HepG2 (cell line): ENCODE measurements at regions not wholly inside any gene's neighbourhood (a gene's known extent, or its start where the extent isn't known, plus 50 kb on each side); places are given as distances from the start of the nearest gene placed in this dataset.

Experiments used
- ATAC-seq: fragments of 200-7000 bp; cut with Tn5 transposase; 3 replicates; pipeline ENCODE4 v1.9.1; 2020; ENCODE audit warnings: mild to moderate bottlenecking, moderate library complexity
- BruUV-seq: library from RNA; stranded (reverse); fragments of 400-500 nt; replicated peaks from 2 replicates; lab custom pipeline; 2021; lab: Mats Ljungman, UMichigan
- CTCF ChIA-PET: fragments of 300-600 bp; formaldehyde crosslinking; extraction: SDS; loops from one replicate; lab custom pipeline; 2021; ENCODE audit warnings: low total read pairs, inconsistent platforms, low intra/inter-chr PET ratio; lab: Yijun Ruan, JAX
- POLR2A ChIA-PET: fragments of 350-600 bp; sonication (Branson Sonifier 250); formaldehyde crosslinking; loops from one replicate; lab custom pipeline; 2020; ENCODE audit warnings: antibody characterized with exemption, inconsistent platforms; lab: Yijun Ruan, JAX
- DNase-seq: peaks from one replicate; pipeline ENCODE4 v3.0.0-alpha.2; 2015; ENCODE audit warnings: low spot score
- FAIRE-seq: peaks from 3 replicates; lab custom pipeline; 2011; peaks lifted over from hg19 to GRCh38; lab: Jason Lieb, UNC
- H2AFZ ChIP-seq: one replicate; pipeline ENCODE4 v1.6.1; 2011; ENCODE audit warnings: low read length, inconsistent platforms
- H3K27ac ChIP-seq: fragments of 300-600 bp; 3 replicates; pipeline ENCODE4 v1.8.0; 2011; ENCODE audit warnings: mixed run types, mild to moderate bottlenecking, mixed read lengths, low read length, inconsistent platforms; ENCODE audit not compliant: insufficient read depth; ENCODE audit errors: extremely low read length
- H3K27me3 ChIP-seq, 2 experiments: fragments of 200-600 bp in 1 of 2; 2 replicates in 1 of 2; 3 replicates in 1 of 2; pipeline versions ENCODE4 v1.6.0 to v1.8.0; 2011; ENCODE audit warnings: low read length in 2 of 2, mild to moderate bottlenecking in 2 of 2, moderate library complexity in 2 of 2, inconsistent platforms in 1 of 2; ENCODE audit not compliant: insufficient read depth in 2 of 2, control insufficient read depth in 1 of 2
- H3K36me3 ChIP-seq, 2 experiments: fragments of 200-600 bp in 1 of 2; replicated peaks in 1 of 2; 2 replicates in 1 of 2; 3 replicates in 1 of 2; pipeline versions ENCODE4 v1.5.1 to v1.8.0; 2011; ENCODE audit warnings: low read length in 2 of 2, inconsistent platforms in 1 of 2; ENCODE audit not compliant: insufficient read depth in 2 of 2, control insufficient read depth in 1 of 2
- H3K4me1 ChIP-seq: 2 replicates; pipeline ENCODE4 v1.5.1; 2012; ENCODE audit warnings: low read length, inconsistent platforms; ENCODE audit not compliant: insufficient read depth
- H3K4me2 ChIP-seq: 2 replicates; pipeline ENCODE4 v1.6.0; 2011; ENCODE audit warnings: low read depth, low read length, inconsistent platforms
- H3K4me3 ChIP-seq, 3 experiments: fragments of 200-600 bp in 1 of 3; sonication (generic), shearing (Covaris generic) in 1 of 3; replicated peaks in 1 of 3; 2 replicates each; pipeline ENCODE4 v1.5.1; 2011 to 2016; ENCODE audit warnings: low read length in 3 of 3, inconsistent platforms in 2 of 3, low read depth in 2 of 3, mild to moderate bottlenecking in 2 of 3, control low read depth in 1 of 3, mixed read lengths in 1 of 3; ENCODE audit not compliant: insufficient read depth in 1 of 3
- H3K79me2 ChIP-seq: one replicate; pipeline ENCODE4 v1.6.1; 2011; ENCODE audit warnings: low read length, inconsistent platforms; ENCODE audit not compliant: insufficient read depth
- H3K9ac ChIP-seq: 2 replicates; pipeline ENCODE4 v1.6.0; 2011; ENCODE audit warnings: mild to moderate bottlenecking, low read depth, low read length, inconsistent platforms; ENCODE audit not compliant: insufficient read depth
- H3K9me3 ChIP-seq: 2 replicates; pipeline ENCODE4 v1.5.1; 2012; ENCODE audit warnings: mild to moderate bottlenecking, low read length
- H4K20me1 ChIP-seq: 2 replicates; pipeline ENCODE4 v1.6.0; 2011; ENCODE audit warnings: inconsistent platforms, mild to moderate bottlenecking, low read length, moderate library complexity; ENCODE audit not compliant: insufficient read depth
- DZIP1 ChIP-seq: sonication (generic); formaldehyde crosslinking; IDR thresholded peaks from 2 replicates; pipeline ENCODE4 v1.5.0; 2020; ENCODE audit warnings: mild to moderate bottlenecking, missing genetic modification reagents
- GATAD2A ChIP-seq: IDR thresholded peaks from 2 replicates; pipeline ENCODE4 v1.6.1; 2016
- HOXA5 ChIP-seq: sonication (generic); formaldehyde crosslinking; IDR thresholded peaks from 2 replicates; pipeline ENCODE4 v1.4.0; 2020; ENCODE audit warnings: missing genetic modification reagents
- PRDM4 ChIP-seq: sonication (generic); formaldehyde crosslinking; IDR thresholded peaks from 2 replicates; pipeline ENCODE4 v1.9.0; 2021; ENCODE audit warnings: missing genetic modification reagents, borderline replicate concordance
- USF2 ChIP-seq, 2 experiments: sonication (generic) in 1 of 2; formaldehyde crosslinking in 1 of 2; IDR thresholded peaks; 2 replicates each; pipeline versions ENCODE4 v1.5.1 to v1.6.1; 2011 to 2020; ENCODE audit warnings: borderline replicate concordance in 1 of 2, low read depth in 1 of 2, low read length in 1 of 2, mild to moderate bottlenecking in 1 of 2, missing genetic modification reagents in 1 of 2, moderate library complexity in 1 of 2
- ZNF17 ChIP-seq: sonication (generic); formaldehyde crosslinking; IDR thresholded peaks from 2 replicates; pipeline ENCODE4 v1.5.0; 2020; ENCODE audit warnings: mild to moderate bottlenecking, missing genetic modification reagents
- ZNF30 ChIP-seq: sonication (generic); formaldehyde crosslinking; IDR thresholded peaks from 2 replicates; pipeline ENCODE4 v1.5.0; 2020; ENCODE audit warnings: mild to moderate bottlenecking, missing genetic modification reagents
- WGBS: methylation state at CpG from one replicate; pipeline ENCODE4 v1.1.6; 2017; ENCODE audit warnings: low lambda C conversion rate; 5-methylcytosine and 5-hydroxymethylcytosine counted together
- in situ Hi-C: cut with HindIII; loops from 2 replicates; pipeline ENCODE4 v1.10.0; 2017; ENCODE audit warnings: low pct_unique_long_range_greater_than_20kb; ENCODE audit not compliant: extremely low pct_ligation_motif_present
- intact Hi-C: fragments of 100-400 bp; cut with micrococcal nuclease; formaldehyde crosslinking; loops from one replicate; pipeline ENCODE4 v1.10.0; 2022; ENCODE audit not compliant: unreplicated experiment

- POLR2A ChIA-PET = no interaction called here
- CTCF ChIA-PET = no interaction called here
- TF ChIP-seq PRDM4 (CRISPR knock-in tag) = no peak
- TF ChIP-seq HOXA5 (CRISPR knock-in tag) = no peak
- no peak for TF ChIP-seq ZNF17 (CRISPR knock-in tag)
- no peak for TF ChIP-seq USF2 (IDR thresholded peaks at IDR 0.05; ENCODE audit: low read depth, low read length)
- TF ChIP-seq USF2 (CRISPR knock-in tag; IDR thresholded peaks at IDR 0.05; ENCODE audit: borderline replicate concordance) = no peak
- TF ChIP-seq DZIP1 (CRISPR knock-in tag) = no peak
- no peak for TF ChIP-seq ZNF30 (CRISPR knock-in tag)
- TF ChIP-seq GATAD2A (CRISPR knock-in tag) = no peak
These were observed 120.0 kb downstream of the SLC17A6 start for GRCh38 chr11:22458161-22458560.

More at GRCh38 chr11:22458161-22458560, 120.0 kb downstream of the SLC17A6 start:
- Histone ChIP-seq H3K4me1 (no peaks in the 10 kb centered on the region), H3K36me3 (no peaks in the 10 kb centered on the region), H3K9me3 (no peaks in the 10 kb centered on the region), H3K27ac (no peak overlapping the region), H3K79me2 (no peaks in the 10 kb centered on the region), H3K27me3 (no peaks in the 10 kb centered on the region; a peak in 1 of 5 replicates), H3K4me3 (no peak overlapping the region), H4K20me1 (no peaks in the 10 kb centered on the region), H3K9ac (no peak overlapping the region), H2AFZ (no peak overlapping the region), H3K4me2 (no peak overlapping the region)
- in situ Hi-C loops = no loop called here
- FAIRE-seq (no peak), ATAC-seq (no peak), DNase-seq (no peak)
- BruUV-seq = no TSS peak
- 2% methylated on average over 3 of the region's 3 CpGs for WGBS
- intact Hi-C loops = no loop called here
